ENCODE measurements at regions not wholly inside any gene's neighbourhood (a gene's known extent, or its start where the extent isn't known, plus 50 kb on each side); places are given as distances from the start of the nearest gene placed in this dataset.

DNA sequence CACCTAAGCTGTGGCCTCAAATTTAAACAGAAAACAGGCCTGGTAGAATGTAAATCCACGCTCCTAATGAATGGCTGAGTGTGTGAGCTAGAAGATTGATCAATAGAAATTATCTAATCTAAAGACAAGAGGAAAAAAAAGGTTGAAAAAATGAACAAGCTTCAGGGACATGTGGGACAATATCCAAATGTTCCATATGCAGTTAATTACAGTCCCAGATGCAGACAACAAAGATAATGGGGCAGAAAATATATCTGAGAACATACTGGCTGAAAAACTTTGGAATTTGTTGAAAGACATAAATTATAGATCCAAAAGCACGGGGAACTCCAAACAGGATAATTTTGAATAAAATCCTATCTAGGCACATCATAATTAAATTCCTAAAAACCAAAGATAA, 186.7 kb upstream of the SIX2 start:
- Mint-ChIP-seq H3K27ac (no peak overlapping the region), H3K36me3 (ENCODE audit: low read depth) (no peaks in the 10 kb centered on the region), H3K4me3 (no peak overlapping the region), H3K27me3 (peaks cover 33% of the 10 kb centered on the region), H3K4me1 (no peaks in the 10 kb centered on the region)
- no peak for ATAC-seq
- no peaks in the 10 kb centered on the region for H3K9me3 ChIP-seq (ENCODE audit: control insufficient read depth, low read length, poor library complexity, severe bottlenecking)
- no peak for DNase-seq

DNA sequence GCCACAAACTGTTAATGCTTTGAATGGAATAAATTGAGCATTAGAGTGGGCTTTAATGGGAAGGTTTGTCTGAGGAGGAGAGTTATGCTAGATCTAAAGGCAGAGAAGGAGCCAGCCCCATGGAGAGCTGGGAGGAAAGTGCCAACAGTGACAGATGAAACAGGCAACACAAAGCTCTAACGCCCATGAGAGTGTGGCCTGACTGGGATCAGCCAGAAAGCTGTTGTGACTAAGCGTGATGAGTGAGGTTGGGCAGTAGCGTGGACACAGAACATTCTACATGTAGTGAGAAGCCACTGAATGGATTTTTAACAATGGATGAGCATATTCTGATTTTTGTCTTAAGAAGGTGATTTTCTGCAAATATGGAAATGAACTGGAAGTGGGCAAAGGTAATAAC, 185.3 kb upstream of the SIX2 start:
- H3K4me1 Mint-ChIP-seq = no peaks in the 10 kb centered on the region
- no peaks in the 10 kb centered on the region for H3K9me3 ChIP-seq (ENCODE audit: control insufficient read depth, low read length, poor library complexity, severe bottlenecking)
- H3K4me3 Mint-ChIP-seq = no peak overlapping the region
- ATAC-seq (no peak), DNase-seq (no peak)
- no peak overlapping the region for H3K27ac Mint-ChIP-seq
- H3K27me3 Mint-ChIP-seq = peaks cover 43% of the 10 kb centered on the region
- H3K36me3 Mint-ChIP-seq (ENCODE audit: low read depth) = no peaks in the 10 kb centered on the region

DNA sequence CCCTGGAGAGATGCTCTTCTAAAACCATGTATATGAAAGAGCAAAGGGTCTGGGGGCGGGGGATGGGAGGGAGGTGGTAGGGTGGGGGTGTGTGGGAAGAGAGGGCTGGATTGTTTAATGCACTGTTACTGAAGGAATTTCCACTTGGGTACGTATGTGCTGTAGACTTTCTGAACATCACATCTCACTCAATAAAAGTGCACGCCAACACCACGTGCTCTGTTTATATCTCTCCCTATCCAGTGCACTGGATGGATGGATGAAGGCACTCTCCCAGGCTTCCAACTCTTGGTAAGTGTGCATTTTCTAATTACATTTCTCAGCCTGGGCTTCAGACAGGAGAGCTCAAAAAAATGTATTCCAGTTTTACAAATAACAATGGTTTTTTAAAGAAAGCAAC, 184.3 kb upstream of the SIX2 start:
- ATAC-seq (no peak), DNase-seq (no peak)
- Mint-ChIP-seq H3K4me3 (no peak overlapping the region), H3K36me3 (ENCODE audit: low read depth) (no peaks in the 10 kb centered on the region), H3K27ac (no peak overlapping the region), H3K4me1 (no peaks in the 10 kb centered on the region), H3K27me3 (peaks cover 53% of the 10 kb centered on the region)
- H3K9me3 ChIP-seq (ENCODE audit: control insufficient read depth, low read length, poor library complexity, severe bottlenecking) = no peaks in the 10 kb centered on the region

DNA sequence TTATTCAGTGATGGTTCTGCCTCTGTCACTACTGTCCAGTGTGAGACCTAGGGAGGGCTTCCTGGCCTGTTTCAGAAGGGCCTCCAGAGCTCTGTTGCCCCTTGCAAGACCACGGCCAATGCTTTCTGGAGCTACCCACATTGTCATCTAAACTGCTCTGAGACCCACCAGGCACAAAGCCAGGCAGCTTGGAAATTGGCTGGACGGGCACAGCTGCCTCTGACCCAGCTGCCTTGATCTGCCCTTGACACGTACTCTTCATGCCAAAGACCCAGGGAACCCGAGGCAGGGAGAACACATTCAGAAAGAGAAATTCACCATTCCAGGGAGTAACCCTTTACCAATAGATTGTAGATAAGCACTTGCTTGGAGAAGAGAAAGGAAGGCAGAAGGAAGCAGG, 183.7 kb upstream of the SIX2 start:
- DNase-seq (no peak), ATAC-seq (no peak)
- H3K27ac Mint-ChIP-seq = no peak overlapping the region
- no peaks in the 10 kb centered on the region for H3K4me1 Mint-ChIP-seq
- no peak overlapping the region for H3K4me3 Mint-ChIP-seq
- H3K36me3 Mint-ChIP-seq (ENCODE audit: low read depth) = no peaks in the 10 kb centered on the region
- peaks cover 59% of the 10 kb centered on the region for H3K27me3 Mint-ChIP-seq
- H3K9me3 ChIP-seq (ENCODE audit: control insufficient read depth, low read length, poor library complexity, severe bottlenecking) = no peaks in the 10 kb centered on the region

GRCh38 chr2:45192481-45192880, 183.2 kb upstream of the SIX2 start:
- no peak overlapping the region for H3K4me3 Mint-ChIP-seq
- ATAC-seq = no peak
- no peaks in the 10 kb centered on the region for H3K9me3 ChIP-seq (ENCODE audit: control insufficient read depth, low read length, poor library complexity, severe bottlenecking)
- H3K4me1 Mint-ChIP-seq = no peaks in the 10 kb centered on the region
- DNase-seq = no peak
- peaks cover 63% of the 10 kb centered on the region for H3K27me3 Mint-ChIP-seq
- H3K36me3 Mint-ChIP-seq (ENCODE audit: low read depth) = no peaks in the 10 kb centered on the region
- H3K27ac Mint-ChIP-seq = no peak overlapping the region

- Mint-ChIP-seq H3K4me1 (no peaks in the 10 kb centered on the region), H3K27me3 (peaks cover 63% of the 10 kb centered on the region), H3K4me3 (no peak overlapping the region), H3K36me3 (ENCODE audit: low read depth) (no peaks in the 10 kb centered on the region), H3K27ac (no peak overlapping the region)
- H3K9me3 ChIP-seq (ENCODE audit: control insufficient read depth, low read length, poor library complexity, severe bottlenecking) = no peaks in the 10 kb centered on the region
- ATAC-seq (no peak), DNase-seq (no peak)
Measured at GRCh38 chr2:45191976-45192375, 182.7 kb upstream of the SIX2 start.

GRCh38 chr2:45191146-45191863, 182.1 kb upstream of the SIX2 start:
- ATAC-seq (no peak), DNase-seq (no peak)
- Mint-ChIP-seq H3K27ac (no peak overlapping the region), H3K27me3 (peaks cover 63% of the 10 kb centered on the region), H3K36me3 (ENCODE audit: low read depth) (no peaks in the 10 kb centered on the region), H3K4me1 (no peaks in the 10 kb centered on the region), H3K4me3 (no peak overlapping the region)
- H3K9me3 ChIP-seq (ENCODE audit: control insufficient read depth, low read length, poor library complexity, severe bottlenecking) = no peaks in the 10 kb centered on the region

DNA sequence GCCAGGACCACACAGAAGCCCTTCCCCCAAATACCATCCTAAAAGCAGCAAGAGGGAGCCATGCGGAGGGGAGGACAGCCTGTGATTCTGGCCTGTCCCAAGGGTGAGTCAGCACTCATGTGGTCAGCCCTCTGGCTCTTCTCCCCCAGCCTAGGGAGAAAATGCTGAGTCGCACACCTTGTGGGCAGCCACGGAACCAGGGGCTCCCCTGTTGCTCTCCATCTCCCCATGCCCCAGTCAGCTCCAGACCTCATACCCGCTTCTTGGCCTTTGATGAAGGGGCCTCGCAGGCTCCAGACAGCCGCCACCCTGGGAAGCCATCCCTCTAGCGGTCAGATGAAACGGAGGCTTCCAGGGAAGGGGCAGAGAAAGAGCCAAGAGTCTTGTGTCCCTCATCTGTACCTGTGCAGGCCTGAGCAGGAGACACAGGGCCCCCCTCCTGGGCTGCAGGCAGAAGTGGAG, 181.3 kb upstream of the SIX2 start:
- peaks cover 61% of the 10 kb centered on the region for H3K27me3 Mint-ChIP-seq
- no peaks in the 10 kb centered on the region for H3K4me1 Mint-ChIP-seq
- no peak overlapping the region for H3K4me3 Mint-ChIP-seq
- H3K9me3 ChIP-seq (ENCODE audit: control insufficient read depth, low read length, poor library complexity, severe bottlenecking) = no peaks in the 10 kb centered on the region
- H3K27ac Mint-ChIP-seq = no peak overlapping the region
- no peak for DNase-seq
- H3K36me3 Mint-ChIP-seq (ENCODE audit: low read depth) = no peaks in the 10 kb centered on the region
- no peak for ATAC-seq

GRCh38 chr2:45184606-45185005, 175.4 kb upstream of the SIX2 start:
- Mint-ChIP-seq H3K27me3 (peaks cover 35% of the 10 kb centered on the region), H3K4me1 (no peaks in the 10 kb centered on the region), H3K36me3 (ENCODE audit: low read depth) (no peaks in the 10 kb centered on the region), H3K4me3 (no peak overlapping the region), H3K27ac (no peak overlapping the region)
- DNase-seq (no peak), ATAC-seq (no peak)
- H3K9me3 ChIP-seq (ENCODE audit: control insufficient read depth, low read length, poor library complexity, severe bottlenecking) = no peaks in the 10 kb centered on the region

- no peak overlapping the region for H3K27ac Mint-ChIP-seq
- no peak for DNase-seq
- no peaks in the 10 kb centered on the region for H3K4me1 Mint-ChIP-seq
- ATAC-seq = no peak
- no peak overlapping the region for H3K4me3 Mint-ChIP-seq
- H3K27me3 Mint-ChIP-seq = peaks cover 16% of the 10 kb centered on the region
- H3K9me3 ChIP-seq (ENCODE audit: control insufficient read depth, low read length, poor library complexity, severe bottlenecking) = no peaks in the 10 kb centered on the region
- no peaks in the 10 kb centered on the region for H3K36me3 Mint-ChIP-seq (ENCODE audit: low read depth)
Measured at GRCh38 chr2:45182667-45183295, 173.5 kb upstream of the SIX2 start.

- DNase-seq (no peak), ATAC-seq (no peak)
- H3K4me3 Mint-ChIP-seq = no peak overlapping the region
- no peaks in the 10 kb centered on the region for H3K36me3 Mint-ChIP-seq (ENCODE audit: low read depth)
- no peaks in the 10 kb centered on the region for H3K4me1 Mint-ChIP-seq
- H3K9me3 ChIP-seq (ENCODE audit: control insufficient read depth, low read length, poor library complexity, severe bottlenecking) = no peaks in the 10 kb centered on the region
- no peak overlapping the region for H3K27ac Mint-ChIP-seq
- H3K27me3 Mint-ChIP-seq = peaks cover 13% of the 10 kb centered on the region
Measured at GRCh38 chr2:45180779-45181178, 171.5 kb upstream of the SIX2 start.

GRCh38 chr2:45180033-45180746, 170.9 kb upstream of the SIX2 start:
- H3K36me3 Mint-ChIP-seq (ENCODE audit: low read depth) = no peaks in the 10 kb centered on the region
- H3K4me3 Mint-ChIP-seq = no peak overlapping the region
- no peak for ATAC-seq

DNA sequence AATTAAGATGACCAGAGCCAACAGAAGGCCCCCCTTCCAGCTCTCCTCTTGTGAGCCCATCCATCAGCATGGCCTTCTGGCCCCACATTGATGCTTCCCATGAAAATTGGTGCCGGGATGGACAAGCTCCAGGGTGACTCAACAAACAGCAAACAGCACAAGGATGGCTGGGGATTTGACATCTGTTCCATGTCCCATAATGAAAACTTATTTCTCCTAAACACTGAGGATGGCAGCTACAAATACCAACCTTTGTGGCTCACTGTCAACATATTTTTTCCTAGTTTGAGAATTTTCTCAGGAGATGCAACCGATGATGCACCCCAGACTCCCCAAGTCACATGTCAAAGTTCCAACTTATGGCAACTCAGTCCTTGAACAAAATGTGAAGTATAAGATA, 169.6 kb upstream of the SIX2 start:
- H3K4me1 Mint-ChIP-seq = no peaks in the 10 kb centered on the region
- H3K27me3 Mint-ChIP-seq = peaks cover 21% of the 10 kb centered on the region

More at GRCh38 chr2:45180033-45180746, 170.9 kb upstream of the SIX2 start:
- no peak for DNase-seq
- Mint-ChIP-seq H3K27ac (no peak overlapping the region), H3K27me3 (peaks cover 9% of the 10 kb centered on the region), H3K4me1 (no peaks in the 10 kb centered on the region)
- H3K9me3 ChIP-seq (ENCODE audit: control insufficient read depth, low read length, poor library complexity, severe bottlenecking) = no peaks in the 10 kb centered on the region

More for the DNA sequence above, 169.6 kb upstream of the SIX2 start:
- Mint-ChIP-seq H3K4me3 (no peak overlapping the region), H3K36me3 (ENCODE audit: low read depth) (no peaks in the 10 kb centered on the region), H3K27ac (no peak overlapping the region)
- ATAC-seq (no peak), DNase-seq (no peak)
- H3K9me3 ChIP-seq (ENCODE audit: control insufficient read depth, low read length, poor library complexity, severe bottlenecking) = no peaks in the 10 kb centered on the region
